SKM-1 (cell line): ENCODE measurements at regions not wholly inside any gene's neighbourhood (a gene's known extent, or its start where the extent isn't known, plus 50 kb on each side); places are given as distances from the start of the nearest gene placed in this dataset.
"Not testable (repeated sequence)": the region's sequence is repeated elsewhere in the genome, so short reads cannot be mapped to it uniquely, and the experiment has no call there.

Experiments
- DNase-seq: peaks from one replicate; lab custom pipeline; 2025; ENCODE audit not compliant: unreplicated experiment; lab: John Stamatoyannopoulos, UW

DNA sequence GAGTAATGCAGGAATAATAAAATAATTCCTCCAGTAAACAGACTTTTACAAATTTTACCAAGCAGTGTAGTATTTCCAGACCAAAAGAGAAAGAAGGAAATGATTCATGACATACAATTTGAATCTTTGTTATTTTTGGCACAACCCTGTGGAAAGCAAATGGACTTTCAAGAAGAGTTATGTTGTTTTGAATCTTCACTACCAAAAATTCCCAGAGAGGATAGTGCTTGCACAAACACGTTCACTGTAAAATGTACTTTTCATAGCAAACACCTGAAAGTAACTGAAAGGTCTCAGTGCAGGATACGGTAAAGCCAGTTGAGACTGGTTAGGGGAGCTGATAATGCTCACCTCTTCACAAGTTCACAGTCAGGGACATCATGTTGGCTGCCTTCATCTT lies 107.1 kb downstream of the USP22 start:
- no peak for DNase-seq

DNA sequence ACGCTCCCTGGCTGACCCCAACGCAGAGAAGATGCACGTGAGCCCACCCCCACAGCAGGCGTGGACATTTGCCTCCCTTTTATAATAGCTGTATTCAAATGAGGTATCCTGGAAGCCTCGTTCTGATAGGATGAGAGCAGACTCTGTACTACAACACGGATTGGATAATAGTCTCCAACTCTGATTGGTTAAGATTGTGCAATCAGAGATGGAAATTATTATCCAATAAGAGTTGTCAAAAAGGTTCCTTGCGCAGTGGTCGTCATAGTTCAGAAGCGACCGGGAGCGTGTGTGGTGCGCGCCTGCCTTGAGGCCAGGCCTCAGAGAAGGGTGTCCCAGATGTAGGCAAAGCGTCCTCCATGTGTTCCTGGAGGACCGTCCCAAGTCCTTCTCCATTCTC lies 104.6 kb downstream of the USP22 start:
- DNase-seq: no peak

GRCh38 chr17:20938988-20939615 lies 103.7 kb downstream of the USP22 start:
- DNase-seq: no peak

GRCh38 chr17:20941872-20942271 lies 100.9 kb downstream of the USP22 start:
- no peak for DNase-seq

GRCh38 chr17:20944014-20944865 lies 98.6 kb downstream of the USP22 start:
- no peak for DNase-seq

DNA sequence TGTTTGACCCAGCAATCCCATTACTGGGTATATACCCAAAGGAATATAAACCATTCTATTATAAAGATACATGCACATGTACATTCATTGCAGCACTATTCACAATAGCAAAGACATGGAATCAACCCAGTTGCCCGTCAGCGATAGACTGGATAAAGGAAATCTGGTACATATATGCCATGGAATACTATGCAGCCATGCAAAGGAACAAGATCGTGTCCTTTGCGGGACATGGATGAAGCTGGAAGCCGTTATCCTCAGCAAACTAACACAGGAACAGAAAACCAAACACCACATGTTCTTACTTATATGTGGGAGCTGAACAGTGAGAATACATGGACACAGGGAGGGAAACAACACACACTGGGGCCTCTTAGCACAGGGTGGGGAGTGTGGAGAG lies 95.1 kb downstream of the USP22 start:
- DNase-seq: not testable (repeated sequence)

- no peak for DNase-seq
Observed at GRCh38 chr17:20948984-20949777, 93.6 kb downstream of the USP22 start.
